Fibroblast of skin of right quadriceps (primary cell): ENCODE measurements at regions not wholly inside any gene's neighbourhood (a gene's known extent, or its start where the extent isn't known, plus 50 kb on each side); places are given as distances from the start of the nearest gene placed in this dataset.

ENCODE experiments used
- DNase-seq: peaks from one replicate; pipeline ENCODE4 v3.0.0-alpha.2; 2013

- no peak for DNase-seq
Observed at GRCh38 chr5:164747371-164747770, 1242.0 kb downstream of the MAT2B start.

GRCh38 chr5:164748861-164749260 is 1243.4 kb downstream of the MAT2B start:
- DNase-seq, result no peak

- no peak for DNase-seq
Observed at GRCh38 chr5:164753434-164753833, 1248.0 kb downstream of the MAT2B start.

GRCh38 chr5:164763206-164763605 is 1257.8 kb downstream of the MAT2B start:
- DNase-seq, result no peak

GRCh38 chr5:164772122-164772521 is 1266.7 kb downstream of the MAT2B start:
- DNase-seq, result no peak

- DNase-seq, result no peak
Observed at GRCh38 chr5:164784230-164784629, 1278.8 kb downstream of the MAT2B start.

- DNase-seq, result no peak
Observed at GRCh38 chr5:164798110-164798509, 1292.7 kb downstream of the MAT2B start.

GRCh38 chr5:164799391-164799790 is 1294.0 kb downstream of the MAT2B start:
- no peak for DNase-seq

GRCh38 chr5:164801910-164802309 is 1296.5 kb downstream of the MAT2B start:
- DNase-seq, result no peak

GRCh38 chr5:164809821-164810220 is 1304.4 kb downstream of the MAT2B start:
- DNase-seq, result no peak

- no peak for DNase-seq
Observed at GRCh38 chr5:164818445-164818844, 1313.0 kb downstream of the MAT2B start.

- no peak for DNase-seq
Observed at GRCh38 chr5:164824671-164825070, 1319.3 kb downstream of the MAT2B start.

GRCh38 chr5:164832516-164832915 is 1327.1 kb downstream of the MAT2B start:
- no peak for DNase-seq

- no peak for DNase-seq
Observed at GRCh38 chr5:164844348-164844747, 1338.9 kb downstream of the MAT2B start.

- DNase-seq, result no peak
Observed at GRCh38 chr5:164860896-164861295, 1355.5 kb downstream of the MAT2B start.

- DNase-seq, result no peak
Observed at GRCh38 chr5:164861610-164862009, 1356.2 kb downstream of the MAT2B start.

- DNase-seq, result no peak
Observed at GRCh38 chr5:164868761-164869160, 1363.3 kb downstream of the MAT2B start.

GRCh38 chr5:164869325-164869724 is 1363.9 kb downstream of the MAT2B start:
- DNase-seq, result no peak

- DNase-seq, result no peak
Observed at GRCh38 chr5:164876793-164877192, 1371.4 kb downstream of the MAT2B start.

- DNase-seq, result no peak
Observed at GRCh38 chr5:164881442-164881841, 1376.0 kb downstream of the MAT2B start.

GRCh38 chr5:164885179-164885578 is 1379.8 kb downstream of the MAT2B start:
- no peak for DNase-seq

GRCh38 chr5:164893071-164893470 is 1387.7 kb downstream of the MAT2B start:
- DNase-seq, result no peak

- DNase-seq, result no peak
Observed at GRCh38 chr5:164898705-164899104, 1393.3 kb downstream of the MAT2B start.

- DNase-seq, result no peak
Observed at GRCh38 chr5:164909673-164910072, 1404.3 kb downstream of the MAT2B start.

- no peak for DNase-seq
Observed at GRCh38 chr5:164921722-164922121, 1416.3 kb downstream of the MAT2B start.

GRCh38 chr5:164934039-164934438 is 1428.6 kb downstream of the MAT2B start:
- no peak for DNase-seq
